A673 (cell line): ENCODE measurements at regions not wholly inside any gene's neighbourhood (a gene's known extent, or its start where the extent isn't known, plus 50 kb on each side); places are given as distances from the start of the nearest gene placed in this dataset.
"Not testable (repeated sequence)": the region's sequence is repeated elsewhere in the genome, so short reads cannot be mapped to it uniquely, and the experiment has no call there.

ENCODE experiments used
- BruUV-seq: library from RNA; stranded (reverse); fragments of 400-500 nt; replicated peaks from 2 replicates; lab custom pipeline; 2021; lab: Mats Ljungman, UMichigan
- CTCF ChIA-PET: fragments of 300-600 bp; sonication (Branson Sonifier 250); formaldehyde crosslinking; loops from one replicate; lab custom pipeline; 2022; ENCODE audit warnings: antibody characterized with exemption; lab: Charles Lee
- POLR2A ChIA-PET: fragments of 300-600 bp; sonication (Branson Sonifier 250); formaldehyde crosslinking; loops from one replicate; lab custom pipeline; 2022; ENCODE audit warnings: antibody characterized with exemption; ENCODE audit not compliant: low non-redundant PET; lab: Charles Lee
- DNase-seq: peaks from one replicate; pipeline ENCODE4 v3.0.0-alpha.2; 2015; ENCODE audit warnings: low spot score
- H3K27ac ChIP-seq: fragments of 200-600 bp; sonication (generic); 2 replicates; pipeline ENCODE4 v1.5.1; 2016; ENCODE audit warnings: mixed run types, low read depth, mild to moderate bottlenecking, mixed read lengths, antibody characterized with exemption, low read length; ENCODE audit not compliant: poor library complexity, severe bottlenecking
- H3K27me3 ChIP-seq: fragments of 200-600 bp; sonication (generic); replicated peaks from 2 replicates; pipeline ENCODE4 v1.6.1; 2017; ENCODE audit warnings: mixed run types, low read depth, mild to moderate bottlenecking, mixed read lengths, antibody characterized with exemption, low read length; ENCODE audit not compliant: insufficient read depth, poor library complexity
- H3K36me3 ChIP-seq: fragments of 200-600 bp; sonication (generic); 2 replicates; pipeline ENCODE4 v1.6.1; 2016; ENCODE audit warnings: mixed run types, mild to moderate bottlenecking, mixed read lengths, antibody characterized with exemption, low read length; ENCODE audit not compliant: insufficient read depth, poor library complexity, severe bottlenecking
- H3K4me1 ChIP-seq: fragments of 200-600 bp; sonication (generic); 2 replicates; pipeline ENCODE4 v1.6.1; 2017; ENCODE audit warnings: mixed run types, mild to moderate bottlenecking, mixed read lengths, antibody characterized with exemption, low read length; ENCODE audit not compliant: insufficient read depth, poor library complexity, severe bottlenecking
- H3K4me3 ChIP-seq: fragments of 200-600 bp; sonication (generic); 2 replicates; pipeline ENCODE4 v1.5.1; 2016; ENCODE audit warnings: low read depth, mixed run types, mild to moderate bottlenecking, mixed read lengths, low read length; ENCODE audit not compliant: poor library complexity, severe bottlenecking
- H3K9me3 ChIP-seq: fragments of 200-600 bp; sonication (generic); 2 replicates; pipeline ENCODE4 v1.6.1; 2016; ENCODE audit warnings: mixed run types, low read depth, mild to moderate bottlenecking, mixed read lengths, antibody characterized with exemption, low read length; ENCODE audit not compliant: poor library complexity, severe bottlenecking
- EZH2 ChIP-seq: fragments of 200-600 bp; sonication (generic); IDR thresholded peaks from 2 replicates; pipeline ENCODE4 v1.6.1; 2017; ENCODE audit warnings: borderline replicate concordance, low read depth, mild to moderate bottlenecking, mixed read lengths, antibody characterized with exemption, low read length; ENCODE audit not compliant: poor library complexity, severe bottlenecking
- intact Hi-C: fragments of 100-400 bp; cut with micrococcal nuclease; formaldehyde crosslinking; loops from one replicate; pipeline ENCODE4 v1.10.0; 2022; ENCODE audit not compliant: unreplicated experiment
- TF ChIP-seq, protein P1 (sequence below): fragments of 300-800, 200-600 bp; sonication (generic); conservative IDR thresholded peaks from 2 replicates; pipeline ENCODE4 v1.5.1; 2017; ENCODE audit warnings: low read depth, mild to moderate bottlenecking, antibody characterized with exemption, low read length, moderate library complexity, mixed read lengths

DNA sequence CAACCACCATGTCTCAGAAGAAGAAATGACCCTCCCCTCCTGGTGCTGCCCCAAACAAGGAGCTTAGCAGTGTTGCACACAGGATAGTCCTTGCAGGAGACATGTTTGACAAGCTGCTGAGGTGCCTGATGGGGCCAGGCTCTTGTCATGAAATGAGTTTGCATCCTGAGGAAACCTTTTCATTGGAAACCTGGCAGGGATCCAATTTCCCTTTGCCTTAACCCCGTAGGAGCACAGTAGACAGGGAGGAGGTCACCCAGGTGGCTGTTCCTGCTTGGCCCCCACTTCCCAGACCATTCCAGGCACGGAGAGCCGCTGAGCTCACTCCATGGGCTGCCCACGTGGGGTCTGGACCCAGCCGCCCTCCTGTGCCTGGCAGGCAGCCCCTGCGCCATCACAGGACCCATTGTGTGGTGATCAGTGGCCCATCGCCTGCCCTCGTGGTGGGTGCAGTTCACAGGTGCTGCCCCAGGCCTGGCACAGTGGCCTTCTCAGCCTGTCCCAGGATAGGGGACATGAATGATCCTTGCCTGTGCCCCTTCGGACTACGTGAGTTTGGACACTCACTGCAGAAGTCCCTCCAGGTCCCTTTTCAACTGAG is 247.4 kb downstream of the CCDC74A start:
- POLR2A ChIA-PET, intact Hi-C loops, DNase-seq, CTCF ChIA-PET, H3K9me3 ChIP-seq, BruUV-seq, H3K27me3 ChIP-seq, H3K27ac ChIP-seq, H3K36me3 ChIP-seq, H3K4me1 ChIP-seq, H3K4me3 ChIP-seq: not testable (repeated sequence)

DNA sequence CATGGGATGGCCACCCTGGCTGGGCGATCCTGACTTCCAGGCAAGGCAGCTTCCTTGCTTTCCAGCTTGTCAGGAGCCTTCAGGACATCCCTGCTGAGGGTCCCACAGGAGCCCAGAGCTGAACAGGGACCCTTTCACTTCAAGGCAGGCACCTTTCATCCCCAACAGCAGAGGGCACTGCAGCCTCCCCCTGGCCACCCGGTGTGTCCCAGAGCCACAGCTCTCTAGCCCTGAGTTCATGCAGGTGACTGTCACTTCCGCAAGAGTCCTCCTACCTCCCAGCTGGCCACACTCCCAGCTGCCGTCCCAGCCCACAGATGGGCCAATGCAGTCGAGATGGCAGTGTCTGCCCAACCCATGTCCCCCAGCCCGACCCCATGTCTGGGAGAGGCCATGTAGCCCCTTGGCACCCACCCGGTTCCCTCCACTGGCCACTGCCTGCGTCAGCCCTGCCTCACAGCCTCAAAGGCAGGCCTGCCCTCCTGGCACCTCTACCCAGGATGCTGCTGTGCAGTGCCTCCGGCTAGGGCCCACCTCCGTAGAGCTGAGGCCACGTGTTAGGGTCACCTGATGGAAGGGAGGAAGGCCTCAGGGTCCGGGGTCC is 248.3 kb downstream of the CCDC74A start:
- BruUV-seq, H3K4me3 ChIP-seq, H3K27me3 ChIP-seq, H3K36me3 ChIP-seq, H3K4me1 ChIP-seq, POLR2A ChIA-PET, intact Hi-C loops, CTCF ChIA-PET, H3K27ac ChIP-seq, DNase-seq, H3K9me3 ChIP-seq: not testable (repeated sequence)

DNA sequence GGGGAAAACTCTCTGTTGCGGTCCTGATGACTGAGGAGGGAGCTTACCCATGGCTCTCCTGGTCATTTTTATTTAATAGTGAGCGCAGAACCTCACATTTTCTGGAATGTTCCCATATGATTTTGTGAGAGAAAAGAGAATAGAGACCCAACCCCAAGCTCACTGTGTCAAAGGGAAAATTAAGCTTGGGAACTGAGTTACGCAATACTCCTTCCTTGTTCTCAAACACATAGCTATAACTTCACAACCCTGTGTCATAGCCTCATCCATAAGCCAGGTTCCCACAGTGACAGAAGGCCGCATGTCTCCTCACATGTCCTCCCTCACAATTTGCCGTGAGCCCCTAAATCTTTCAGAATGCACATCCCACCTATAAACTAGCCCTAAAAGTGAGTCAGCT is 252.8 kb downstream of the CCDC74A start:
- H3K4me3 ChIP-seq, DNase-seq, BruUV-seq, H3K27me3 ChIP-seq, H3K27ac ChIP-seq, CTCF ChIA-PET, intact Hi-C loops, H3K36me3 ChIP-seq, H3K9me3 ChIP-seq, POLR2A ChIA-PET, H3K4me1 ChIP-seq: not testable (repeated sequence)

DNA sequence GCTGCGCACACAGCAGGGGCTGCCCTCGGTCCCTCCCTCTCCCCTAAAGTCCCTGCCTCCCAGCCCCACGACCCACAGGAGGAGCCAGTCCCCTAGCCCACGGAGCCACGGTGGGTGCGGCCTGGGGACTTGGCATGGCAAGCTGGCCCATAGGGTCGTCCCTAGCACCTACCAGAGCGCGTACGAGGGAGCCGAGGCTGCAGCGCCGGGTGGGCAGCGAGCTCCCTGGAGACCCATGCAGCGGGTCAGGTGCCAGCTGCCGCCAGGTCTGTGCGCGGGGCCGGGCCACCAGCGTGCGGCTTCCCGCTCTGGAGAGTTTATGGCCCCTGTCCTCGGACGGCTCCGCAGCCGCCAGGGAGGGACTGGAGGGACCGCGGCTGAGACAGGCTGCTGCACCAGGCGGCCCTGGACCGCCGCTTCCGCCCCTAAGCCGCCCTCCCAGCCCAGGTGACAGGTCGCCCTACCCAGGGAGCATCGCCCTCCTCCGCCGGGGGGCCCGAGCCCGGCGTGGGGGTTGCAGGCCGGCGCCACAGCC is 273.6 kb downstream of the CCDC74A start:
- intact Hi-C loops: loop anchor here (5.0 to 10.0 kb wide), 3 partner anchors 119 to 646 kb away; no protein-coding TSS in a partner anchor
- Histone ChIP-seq H3K4me3 (no peak overlapping the region), H3K27ac (no peak overlapping the region), H3K4me1 (no peaks in the 10 kb centered on the region), H3K36me3 (no peaks in the 10 kb centered on the region), H3K27me3 (no peaks in the 10 kb centered on the region), H3K9me3 (no peaks in the 10 kb centered on the region)
- no peak for DNase-seq
- BruUV-seq: no TSS peak
- TF ChIP-seq EZH2: no peak
- TF ChIP-seq, protein P1, sequence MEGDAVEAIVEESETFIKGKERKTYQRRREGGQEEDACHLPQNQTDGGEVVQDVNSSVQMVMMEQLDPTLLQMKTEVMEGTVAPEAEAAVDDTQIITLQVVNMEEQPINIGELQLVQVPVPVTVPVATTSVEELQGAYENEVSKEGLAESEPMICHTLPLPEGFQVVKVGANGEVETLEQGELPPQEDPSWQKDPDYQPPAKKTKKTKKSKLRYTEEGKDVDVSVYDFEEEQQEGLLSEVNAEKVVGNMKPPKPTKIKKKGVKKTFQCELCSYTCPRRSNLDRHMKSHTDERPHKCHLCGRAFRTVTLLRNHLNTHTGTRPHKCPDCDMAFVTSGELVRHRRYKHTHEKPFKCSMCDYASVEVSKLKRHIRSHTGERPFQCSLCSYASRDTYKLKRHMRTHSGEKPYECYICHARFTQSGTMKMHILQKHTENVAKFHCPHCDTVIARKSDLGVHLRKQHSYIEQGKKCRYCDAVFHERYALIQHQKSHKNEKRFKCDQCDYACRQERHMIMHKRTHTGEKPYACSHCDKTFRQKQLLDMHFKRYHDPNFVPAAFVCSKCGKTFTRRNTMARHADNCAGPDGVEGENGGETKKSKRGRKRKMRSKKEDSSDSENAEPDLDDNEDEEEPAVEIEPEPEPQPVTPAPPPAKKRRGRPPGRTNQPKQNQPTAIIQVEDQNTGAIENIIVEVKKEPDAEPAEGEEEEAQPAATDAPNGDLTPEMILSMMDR: no peak
- POLR2A ChIA-PET: no interaction called here
- CTCF ChIA-PET: no interaction called here
